ENCODE measurements at regions not wholly inside any gene's neighbourhood (a gene's known extent, or its start where the extent isn't known, plus 50 kb on each side); places are given as distances from the start of the nearest gene placed in this dataset.

GRCh38 chr15:91521548-91521947, 332.0 kb upstream of the SLCO3A1 start:
- TF ChIP-seq, protein P1, sequence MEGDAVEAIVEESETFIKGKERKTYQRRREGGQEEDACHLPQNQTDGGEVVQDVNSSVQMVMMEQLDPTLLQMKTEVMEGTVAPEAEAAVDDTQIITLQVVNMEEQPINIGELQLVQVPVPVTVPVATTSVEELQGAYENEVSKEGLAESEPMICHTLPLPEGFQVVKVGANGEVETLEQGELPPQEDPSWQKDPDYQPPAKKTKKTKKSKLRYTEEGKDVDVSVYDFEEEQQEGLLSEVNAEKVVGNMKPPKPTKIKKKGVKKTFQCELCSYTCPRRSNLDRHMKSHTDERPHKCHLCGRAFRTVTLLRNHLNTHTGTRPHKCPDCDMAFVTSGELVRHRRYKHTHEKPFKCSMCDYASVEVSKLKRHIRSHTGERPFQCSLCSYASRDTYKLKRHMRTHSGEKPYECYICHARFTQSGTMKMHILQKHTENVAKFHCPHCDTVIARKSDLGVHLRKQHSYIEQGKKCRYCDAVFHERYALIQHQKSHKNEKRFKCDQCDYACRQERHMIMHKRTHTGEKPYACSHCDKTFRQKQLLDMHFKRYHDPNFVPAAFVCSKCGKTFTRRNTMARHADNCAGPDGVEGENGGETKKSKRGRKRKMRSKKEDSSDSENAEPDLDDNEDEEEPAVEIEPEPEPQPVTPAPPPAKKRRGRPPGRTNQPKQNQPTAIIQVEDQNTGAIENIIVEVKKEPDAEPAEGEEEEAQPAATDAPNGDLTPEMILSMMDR (IDR thresholded peaks at IDR 0.05): no peak
- no peak for TF ChIP-seq EZH2 (IDR thresholded peaks at IDR 0.05)

Measured in neural progenitor cell (in vitro differentiated cells).